Mucosa of rectum (tissue), 2 donors: ENCODE measurements at regions not wholly inside any gene's neighbourhood (a gene's known extent, or its start where the extent isn't known, plus 50 kb on each side); places are given as distances from the start of the nearest gene placed in this dataset.

Source experiments
- H3K27ac ChIP-seq, 2 donors: one replicate each; pipeline ENCODE4 v1.7.0; 2013; ENCODE audit warnings: inconsistent platforms in 2 of 2, low read depth in 2 of 2, low read length in 2 of 2
- H3K27me3 ChIP-seq, 2 donors: one replicate each; pipeline ENCODE4 v1.7.0; 2013; ENCODE audit warnings: low read length in 2 of 2; ENCODE audit not compliant: control insufficient read depth in 2 of 2, insufficient read depth in 2 of 2
- H3K36me3 ChIP-seq, 2 donors: one replicate each; pipeline ENCODE4 v1.7.0; 2013; ENCODE audit warnings: low read length in 2 of 2; ENCODE audit not compliant: control insufficient read depth in 2 of 2, insufficient read depth in 2 of 2
- H3K4me1 ChIP-seq, 2 donors: one replicate each; pipeline ENCODE4 v1.7.0; 2013; ENCODE audit warnings: low read length in 2 of 2, mild to moderate bottlenecking in 1 of 2; ENCODE audit not compliant: control insufficient read depth in 2 of 2, insufficient read depth in 2 of 2
- H3K4me3 ChIP-seq, 2 donors: one replicate each; pipeline ENCODE4 v1.7.0; 2013; ENCODE audit warnings: low read length in 2 of 2
- H3K9ac ChIP-seq, 2 donors: one replicate each; pipeline ENCODE4 v1.7.0; 2013; ENCODE audit warnings: low read length in 2 of 2, low read depth in 1 of 2, mild to moderate bottlenecking in 1 of 2
- H3K9me3 ChIP-seq, 2 donors: one replicate each; pipeline ENCODE4 v1.7.0; 2013; ENCODE audit warnings: low read length in 2 of 2; ENCODE audit not compliant: control insufficient read depth in 2 of 2
- donor health status: healthy.
- donor health status: Normal muscosa, but diverticular disease.

DNA sequence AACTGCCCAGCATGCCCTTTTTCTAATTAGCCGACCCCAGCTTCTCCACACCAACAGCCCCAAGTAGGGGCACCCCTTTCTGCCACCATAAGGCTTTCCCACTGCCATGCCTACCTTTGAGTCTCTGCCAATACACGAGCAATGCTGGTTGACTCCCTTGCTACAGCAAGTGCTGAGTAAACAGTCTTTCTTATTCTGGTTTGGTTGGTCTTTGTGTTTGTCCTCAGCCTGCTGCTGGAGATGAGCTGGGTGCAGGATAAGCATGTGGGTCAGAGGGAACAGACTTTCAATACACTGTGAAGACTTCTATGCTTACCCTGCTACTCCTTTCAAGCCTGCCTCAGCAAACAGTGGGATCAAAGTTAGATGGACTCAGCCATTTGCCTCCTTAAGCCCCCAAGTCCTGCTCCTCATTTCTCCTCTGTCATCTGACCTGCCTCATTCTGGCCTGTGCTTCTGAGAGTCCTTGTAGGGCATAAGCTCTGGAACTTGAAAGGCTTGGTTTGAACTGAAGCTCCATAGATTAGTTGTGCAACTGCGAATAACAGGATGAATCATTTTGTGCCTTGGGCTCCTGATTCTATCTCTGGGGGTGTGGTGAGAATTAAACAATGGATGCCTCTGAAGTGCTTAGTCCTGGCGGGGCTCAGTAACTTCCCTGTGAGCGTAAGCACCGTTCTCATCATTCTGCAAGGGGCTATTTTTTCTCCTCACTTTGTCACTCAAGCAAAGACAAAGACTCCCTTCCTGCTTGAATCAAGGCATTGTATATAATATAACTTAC is 533.8 kb upstream of the DPP6 start:
- Histone ChIP-seq H3K4me1 (no peaks in the 10 kb centered on the region), H3K9me3 (peaks cover 0 to 4% of the 10 kb centered on the region in 2 donors), H3K27me3 (no peaks in the 10 kb centered on the region), H3K36me3 (no peaks in the 10 kb centered on the region), H3K9ac (no peak overlapping the region), H3K4me3 (no peak overlapping the region), H3K27ac (no peak overlapping the region)

DNA sequence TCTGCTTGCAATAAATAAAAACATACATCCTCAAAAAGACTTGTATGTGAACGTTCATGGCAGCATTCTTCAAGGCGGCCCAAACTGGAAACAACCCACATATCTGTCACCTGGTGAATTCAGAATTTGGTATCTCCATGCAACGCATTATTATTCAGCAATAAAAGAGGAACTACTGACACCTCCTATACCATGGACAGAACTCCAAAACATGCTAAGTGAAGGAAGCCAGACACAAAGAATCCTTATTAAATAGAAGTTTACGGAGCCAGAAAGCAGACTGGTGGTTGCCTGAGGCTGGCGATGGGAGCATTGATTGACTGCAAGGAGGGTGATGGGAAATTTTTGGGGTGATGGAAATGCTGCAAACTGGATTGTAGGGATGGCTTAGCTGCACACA is 530.8 kb upstream of the DPP6 start:
- H3K36me3 ChIP-seq, result no peaks in the 10 kb centered on the region
- H3K4me3 ChIP-seq, result no peak overlapping the region
- H3K27me3 ChIP-seq, result no peaks in the 10 kb centered on the region
- no peak overlapping the region for H3K27ac ChIP-seq
- no peaks in the 10 kb centered on the region for H3K4me1 ChIP-seq
- H3K9me3 ChIP-seq, result peaks cover 0 to 4% of the 10 kb centered on the region in 2 donors
- no peak overlapping the region for H3K9ac ChIP-seq

DNA sequence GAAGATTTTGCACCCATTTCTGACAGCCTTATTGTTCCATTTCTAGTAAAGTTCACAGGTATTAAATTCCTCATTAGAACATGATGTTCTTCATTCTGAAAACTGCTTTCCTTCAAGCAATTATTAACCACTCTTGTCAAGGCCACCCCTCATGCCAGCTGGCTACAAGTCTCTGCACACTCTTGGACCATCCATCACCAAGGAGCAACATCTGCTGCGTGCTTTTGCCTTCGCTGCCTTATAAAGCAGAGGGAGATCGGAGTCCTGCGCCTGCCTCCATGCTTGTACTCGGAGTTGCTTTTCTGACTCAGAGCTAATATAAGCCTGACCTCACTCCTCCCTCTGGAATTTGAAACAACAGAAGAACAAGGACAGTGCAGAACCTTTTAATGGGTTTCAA is 529.9 kb upstream of the DPP6 start:
- Histone ChIP-seq H3K4me3 (no peak overlapping the region), H3K27me3 (no peaks in the 10 kb centered on the region), H3K9me3 (peaks cover 0 to 4% of the 10 kb centered on the region in 2 donors), H3K27ac (no peak overlapping the region), H3K4me1 (no peaks in the 10 kb centered on the region), H3K9ac (peak overlapping the region in 1 of 2 donors; percentile 2), H3K36me3 (no peaks in the 10 kb centered on the region)

DNA sequence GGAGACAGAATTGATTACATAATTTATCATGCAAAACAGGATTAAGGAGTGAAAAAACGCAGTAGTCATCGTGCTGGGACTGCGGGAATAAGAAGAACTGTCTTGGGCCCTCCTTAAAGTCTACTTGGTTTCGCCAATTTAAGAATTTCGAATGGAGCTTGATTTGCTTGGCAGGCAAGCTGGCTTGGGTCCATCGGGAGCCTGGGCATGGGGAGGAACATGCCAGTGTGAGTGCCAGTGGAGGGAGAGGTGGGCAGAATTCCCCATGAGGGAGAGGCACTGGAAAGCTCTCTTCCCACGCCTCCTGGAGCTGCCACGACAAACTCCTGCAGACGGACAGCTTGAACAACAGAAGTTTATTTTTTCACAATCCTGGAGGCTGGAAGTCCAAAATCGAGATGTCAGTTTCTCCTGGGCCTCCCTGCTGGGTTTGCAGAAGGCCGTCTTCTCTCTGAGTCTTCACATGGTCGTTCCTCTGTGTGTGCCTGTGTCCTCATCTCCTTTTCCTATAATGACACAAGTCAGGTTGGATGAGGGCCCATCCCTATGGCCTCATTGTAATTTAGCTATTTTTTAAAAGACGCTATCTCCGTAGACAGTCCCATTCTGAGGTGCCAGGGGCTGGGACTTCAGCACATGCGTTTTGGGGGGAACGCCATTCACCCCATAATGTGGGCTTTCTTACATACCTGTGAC is 528.7 kb upstream of the DPP6 start:
- H3K27ac ChIP-seq, result no peak overlapping the region
- no peak overlapping the region for H3K9ac ChIP-seq
- H3K36me3 ChIP-seq, result no peaks in the 10 kb centered on the region
- H3K4me1 ChIP-seq, result no peaks in the 10 kb centered on the region
- H3K27me3 ChIP-seq, result no peaks in the 10 kb centered on the region
- no peak overlapping the region for H3K4me3 ChIP-seq
- H3K9me3 ChIP-seq, result no peaks in the 10 kb centered on the region

DNA sequence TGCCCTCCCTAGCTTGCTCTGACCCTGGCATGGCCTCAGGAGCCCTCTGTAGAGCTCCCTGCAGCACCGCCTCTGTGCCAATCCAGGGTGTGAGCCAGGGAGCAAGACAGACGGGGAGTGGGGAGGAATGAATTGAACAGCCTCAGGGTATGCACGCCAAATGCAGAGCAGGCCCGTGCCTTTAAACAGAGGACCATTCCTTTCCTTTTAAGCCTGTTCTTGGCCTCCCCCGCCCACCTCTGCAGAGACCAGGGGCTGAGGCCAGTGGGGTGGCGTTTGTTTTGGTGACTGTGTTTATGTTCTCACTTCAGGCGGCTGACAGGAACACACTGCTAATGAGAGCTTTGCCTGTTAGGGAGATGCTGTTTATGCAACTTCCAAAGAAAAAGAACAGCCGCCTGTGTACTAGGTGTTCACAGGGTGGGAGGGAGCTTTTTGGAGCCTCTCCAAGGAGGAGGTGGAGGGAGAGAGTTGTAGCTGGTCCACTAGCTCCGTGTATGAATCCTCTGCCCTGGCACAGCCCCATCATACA is 528.1 kb upstream of the DPP6 start:
- no peak overlapping the region for H3K9ac ChIP-seq
- no peaks in the 10 kb centered on the region for H3K4me1 ChIP-seq
- no peaks in the 10 kb centered on the region for H3K27me3 ChIP-seq
- H3K27ac ChIP-seq, result no peak overlapping the region
- H3K4me3 ChIP-seq, result no peak overlapping the region
- no peaks in the 10 kb centered on the region for H3K9me3 ChIP-seq
- H3K36me3 ChIP-seq, result no peaks in the 10 kb centered on the region

DNA sequence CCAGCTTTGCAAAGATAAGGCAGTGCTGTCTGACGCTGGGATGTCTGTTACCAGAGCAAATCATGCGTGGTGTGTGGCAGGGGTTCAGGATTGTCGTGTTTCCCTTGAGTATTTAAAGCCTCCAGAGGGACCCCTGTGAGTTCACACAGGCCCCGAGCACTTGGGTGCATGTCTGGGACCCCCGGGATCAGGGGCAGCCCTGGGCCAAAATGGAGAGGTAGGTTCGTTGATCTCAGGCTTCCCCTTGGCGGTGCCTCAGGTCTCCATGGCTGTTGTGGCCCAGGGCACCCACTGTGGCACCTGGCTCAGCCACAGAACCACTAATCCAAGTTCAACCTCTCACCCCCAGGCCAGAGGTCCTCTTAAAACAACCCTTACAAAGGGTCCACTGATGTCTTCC is 523.1 kb upstream of the DPP6 start:
- H3K27ac ChIP-seq, result no peak overlapping the region
- no peak overlapping the region for H3K4me3 ChIP-seq
- H3K27me3 ChIP-seq, result no peaks in the 10 kb centered on the region
- H3K36me3 ChIP-seq, result no peaks in the 10 kb centered on the region
- H3K9ac ChIP-seq, result no peak overlapping the region
- no peaks in the 10 kb centered on the region for H3K4me1 ChIP-seq
- no peaks in the 10 kb centered on the region for H3K9me3 ChIP-seq

DNA sequence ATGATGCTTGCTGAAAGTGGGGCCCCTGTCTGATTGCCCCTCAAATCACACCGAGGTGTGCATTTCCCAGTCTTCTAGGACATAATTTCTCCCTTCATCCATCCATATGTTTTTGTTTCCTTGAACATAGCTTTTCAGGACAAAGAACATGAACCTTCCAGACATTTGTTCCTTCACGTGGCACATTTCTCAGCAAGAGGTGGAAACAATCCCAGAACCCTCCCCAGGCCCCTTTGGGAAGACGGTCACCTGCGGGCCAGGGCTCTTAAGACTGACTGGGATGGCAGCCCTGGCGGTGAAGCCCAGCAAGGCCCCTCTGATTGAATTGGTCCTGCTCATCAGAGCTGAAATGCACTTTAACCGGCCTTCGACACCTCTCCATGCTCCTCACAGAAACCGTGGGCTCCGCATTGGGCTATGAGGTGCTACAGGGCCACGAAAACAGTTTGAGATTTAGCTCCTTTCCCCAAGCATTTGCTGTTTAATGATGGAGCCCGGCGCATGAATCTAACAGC is 522.5 kb upstream of the DPP6 start:
- Histone ChIP-seq H3K4me3 (no peak overlapping the region), H3K27ac (no peak overlapping the region), H3K9ac (no peak overlapping the region), H3K27me3 (no peaks in the 10 kb centered on the region), H3K4me1 (no peaks in the 10 kb centered on the region), H3K36me3 (no peaks in the 10 kb centered on the region), H3K9me3 (no peaks in the 10 kb centered on the region)

DNA sequence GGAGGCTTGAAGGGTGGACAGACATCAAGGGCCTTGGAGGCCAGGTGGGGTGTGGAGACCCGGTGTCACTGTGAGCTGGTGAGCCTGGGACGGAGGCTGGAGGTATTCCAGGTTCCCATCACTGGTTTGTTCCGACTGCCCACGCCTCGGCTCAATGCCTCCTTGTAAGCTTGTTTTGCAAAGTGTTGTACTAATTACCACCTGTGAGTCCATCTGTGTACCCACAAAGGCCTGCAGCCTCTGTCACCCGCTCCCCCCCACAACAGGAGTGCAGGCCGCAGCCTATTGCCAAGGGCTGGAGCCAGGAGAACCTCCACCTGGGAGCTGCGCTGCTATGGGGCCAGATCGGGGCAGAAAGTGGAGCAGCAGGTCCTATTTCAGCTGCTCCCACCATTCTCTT is 521.8 kb upstream of the DPP6 start:
- no peak overlapping the region for H3K9ac ChIP-seq
- H3K4me1 ChIP-seq, result no peaks in the 10 kb centered on the region
- H3K27ac ChIP-seq, result no peak overlapping the region
- no peaks in the 10 kb centered on the region for H3K27me3 ChIP-seq
- H3K9me3 ChIP-seq, result no peaks in the 10 kb centered on the region
- no peaks in the 10 kb centered on the region for H3K36me3 ChIP-seq
- no peak overlapping the region for H3K4me3 ChIP-seq

DNA sequence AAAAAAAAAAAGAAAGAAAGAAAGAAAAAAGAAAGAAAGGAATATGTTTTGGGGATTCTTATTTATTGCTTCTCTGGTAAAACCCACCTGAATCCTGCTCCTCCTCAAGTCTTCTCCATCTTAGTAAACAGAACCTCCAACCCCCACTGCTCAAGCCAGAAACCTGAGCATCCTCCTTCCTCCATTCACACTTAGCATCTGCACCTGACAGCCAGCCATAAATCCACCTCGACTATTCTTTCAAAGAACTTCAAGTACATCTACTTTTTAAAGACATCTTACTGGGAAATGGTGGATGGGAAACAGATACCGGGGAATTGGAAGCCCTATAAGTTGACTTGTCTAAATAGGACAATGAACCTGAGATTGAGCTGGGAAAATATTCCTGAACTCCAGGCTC is 519.9 kb upstream of the DPP6 start:
- Histone ChIP-seq H3K27me3 (no peaks in the 10 kb centered on the region), H3K4me3 (no peak overlapping the region), H3K9me3 (no peaks in the 10 kb centered on the region), H3K27ac (no peak overlapping the region), H3K36me3 (no peaks in the 10 kb centered on the region), H3K9ac (no peak overlapping the region), H3K4me1 (no peaks in the 10 kb centered on the region)

DNA sequence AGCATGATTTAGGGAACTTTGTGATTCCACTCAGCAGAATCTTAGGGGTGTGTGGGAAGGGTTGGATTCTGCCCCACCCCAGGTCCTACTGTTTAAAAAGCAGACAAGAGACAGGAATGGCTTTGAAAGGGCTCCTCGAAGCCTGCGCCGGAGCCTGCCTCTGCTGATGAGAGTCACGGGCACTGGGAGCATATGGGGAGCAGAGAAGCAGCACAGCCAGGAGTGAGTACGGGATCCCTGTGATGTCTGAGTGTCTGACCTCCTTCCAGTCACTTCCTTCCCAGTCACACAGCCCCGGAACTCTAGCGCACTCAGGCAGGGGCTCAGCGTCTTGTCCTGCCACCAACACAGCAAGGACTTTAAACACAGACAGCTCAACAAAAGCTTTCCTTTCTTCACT is 514.9 kb upstream of the DPP6 start:
- no peaks in the 10 kb centered on the region for H3K4me1 ChIP-seq
- no peaks in the 10 kb centered on the region for H3K9me3 ChIP-seq
- H3K9ac ChIP-seq, result no peak overlapping the region
- no peak overlapping the region for H3K4me3 ChIP-seq
- H3K36me3 ChIP-seq, result no peaks in the 10 kb centered on the region
- no peak overlapping the region for H3K27ac ChIP-seq
- no peaks in the 10 kb centered on the region for H3K27me3 ChIP-seq
